GM13976 (cell line): ENCODE measurements at regions not wholly inside any gene's neighbourhood (a gene's known extent, or its start where the extent isn't known, plus 50 kb on each side); places are given as distances from the start of the nearest gene placed in this dataset.

Experiments
- DNase-seq: peaks from one replicate; pipeline ENCODE4 v3.0.0; 2012; ENCODE audit warnings: low spot score
- in situ Hi-C: fragments of 300-500 bp; cut with MboI; formaldehyde crosslinking; loops from one replicate; pipeline ENCODE4 v1.12.0; 2022; ENCODE audit warnings: low sequenced_read_pairs, mixed read lengths, inconsistent platforms; ENCODE audit not compliant: unreplicated experiment
- TF ChIP-seq, protein P1 (sequence below): IDR thresholded peaks from 2 replicates; pipeline ENCODE4 v1.5.1; 2012; ENCODE audit warnings: borderline replicate concordance, mild to moderate bottlenecking; ENCODE audit not compliant: insufficient read depth; ENCODE audit errors: extremely low read depth, missing control alignments, control extremely low read depth

DNA sequence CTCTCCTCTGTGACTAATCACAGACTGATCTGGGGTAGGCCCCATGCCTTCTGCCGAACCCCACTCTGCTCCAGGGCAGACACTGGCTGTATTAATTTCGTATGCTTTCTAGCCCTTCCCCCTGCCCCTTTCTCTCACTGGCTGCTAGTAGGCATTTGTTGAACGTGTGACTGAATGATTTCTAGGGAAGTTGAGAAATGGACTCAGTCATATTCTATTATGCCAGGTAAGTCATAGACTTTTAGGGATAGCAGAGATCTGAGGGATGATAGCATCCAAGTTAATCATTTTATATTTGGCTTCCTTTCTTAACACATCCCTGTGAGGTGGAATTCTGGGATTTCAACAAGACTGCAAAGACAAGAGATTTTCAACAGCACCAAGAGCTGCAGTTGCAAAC lies 166.4 kb downstream of the FGF9 start:
- TF ChIP-seq, protein P1, sequence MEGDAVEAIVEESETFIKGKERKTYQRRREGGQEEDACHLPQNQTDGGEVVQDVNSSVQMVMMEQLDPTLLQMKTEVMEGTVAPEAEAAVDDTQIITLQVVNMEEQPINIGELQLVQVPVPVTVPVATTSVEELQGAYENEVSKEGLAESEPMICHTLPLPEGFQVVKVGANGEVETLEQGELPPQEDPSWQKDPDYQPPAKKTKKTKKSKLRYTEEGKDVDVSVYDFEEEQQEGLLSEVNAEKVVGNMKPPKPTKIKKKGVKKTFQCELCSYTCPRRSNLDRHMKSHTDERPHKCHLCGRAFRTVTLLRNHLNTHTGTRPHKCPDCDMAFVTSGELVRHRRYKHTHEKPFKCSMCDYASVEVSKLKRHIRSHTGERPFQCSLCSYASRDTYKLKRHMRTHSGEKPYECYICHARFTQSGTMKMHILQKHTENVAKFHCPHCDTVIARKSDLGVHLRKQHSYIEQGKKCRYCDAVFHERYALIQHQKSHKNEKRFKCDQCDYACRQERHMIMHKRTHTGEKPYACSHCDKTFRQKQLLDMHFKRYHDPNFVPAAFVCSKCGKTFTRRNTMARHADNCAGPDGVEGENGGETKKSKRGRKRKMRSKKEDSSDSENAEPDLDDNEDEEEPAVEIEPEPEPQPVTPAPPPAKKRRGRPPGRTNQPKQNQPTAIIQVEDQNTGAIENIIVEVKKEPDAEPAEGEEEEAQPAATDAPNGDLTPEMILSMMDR, result no peak
- in situ Hi-C loops, result no loop called here

DNA sequence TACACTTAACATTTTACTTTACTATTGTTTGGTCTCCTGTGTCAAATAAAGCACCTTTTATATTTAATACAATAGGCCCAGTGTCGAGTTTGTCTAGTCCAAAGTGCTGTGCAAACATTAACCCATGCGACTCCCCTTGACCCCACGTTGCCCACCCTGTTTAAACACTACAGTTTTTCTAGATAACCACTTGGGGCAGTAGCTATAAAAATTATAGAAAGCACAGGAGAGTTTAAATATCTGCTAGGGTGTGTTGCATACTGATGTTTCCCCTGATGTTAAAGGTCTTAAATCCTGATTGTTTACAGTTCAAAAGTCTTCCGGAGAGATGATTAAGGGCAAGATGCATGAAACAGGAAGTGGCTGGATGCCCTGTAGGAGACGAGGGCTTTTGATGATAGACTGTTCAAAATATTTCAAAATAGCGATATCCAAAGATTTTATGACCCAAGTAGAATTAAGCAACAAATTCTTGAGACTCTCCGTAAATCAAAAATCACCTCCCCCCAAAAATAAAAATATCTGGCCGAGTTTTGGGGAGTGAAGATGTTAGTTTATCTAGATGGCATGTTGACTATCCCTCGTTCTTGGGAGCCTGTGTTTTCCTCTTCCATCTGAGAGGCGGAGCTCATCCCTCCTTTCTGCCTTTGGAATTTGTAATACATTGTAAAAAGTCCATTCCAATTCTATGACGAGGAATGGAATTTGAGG lies 167.1 kb downstream of the FGF9 start:
- in situ Hi-C loops, result no loop called here
- TF ChIP-seq, protein P1, result no peak
- no peak for DNase-seq

More for the DNA sequence above, 166.4 kb downstream of the FGF9 start:
- DNase-seq, result no peak

DNA sequence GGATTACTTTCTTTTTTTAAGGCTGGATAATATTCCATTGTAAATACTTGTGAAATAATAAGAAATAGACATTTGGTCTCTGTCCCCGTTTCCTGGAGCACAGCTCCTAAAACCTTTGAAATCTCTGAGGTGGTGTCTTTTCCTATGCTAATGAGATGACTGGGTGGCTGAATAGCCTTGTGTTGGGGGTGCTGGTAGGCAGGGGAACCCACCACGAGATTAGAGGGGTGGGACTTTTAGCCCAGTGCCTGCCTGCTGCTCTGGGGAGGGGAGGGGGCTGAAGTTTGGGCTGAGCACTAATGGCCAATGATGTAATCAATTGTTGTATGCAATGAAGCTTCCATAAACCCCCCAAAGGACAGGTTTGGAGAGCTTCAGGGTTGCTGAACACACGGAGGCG lies 175.7 kb downstream of the FGF9 start:
- TF ChIP-seq, protein P1, result no peak
- in situ Hi-C loops, result no loop called here
- no peak for DNase-seq

DNA sequence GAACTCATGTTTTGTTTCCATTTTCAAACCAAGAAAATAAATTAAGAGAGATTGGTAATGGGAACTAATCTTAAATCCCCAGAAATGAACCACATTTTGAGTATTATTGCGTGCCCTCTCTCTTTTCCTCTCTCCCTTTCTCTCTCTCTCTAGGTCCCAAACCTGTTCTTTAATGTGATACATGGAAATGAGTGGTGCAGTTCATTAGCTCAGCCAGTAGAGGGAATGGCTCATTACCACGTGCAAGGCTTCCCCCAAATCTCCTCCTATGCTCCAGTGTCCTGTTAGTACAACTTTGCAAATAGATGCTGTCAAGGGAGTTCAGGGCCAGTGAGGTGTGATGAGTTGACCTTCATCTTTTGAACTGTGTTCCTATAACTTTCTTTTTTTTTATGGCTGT lies 178.4 kb downstream of the FGF9 start:
- peak; percentile 50 for DNase-seq
- in situ Hi-C loops, result no loop called here
- TF ChIP-seq, protein P1, result peak; percentile 37

GRCh38 chr13:21850013-21851006 lies 179.4 kb downstream of the FGF9 start:
- DNase-seq, result no peak
- TF ChIP-seq, protein P1, result no peak
- in situ Hi-C loops, result no loop called here

DNA sequence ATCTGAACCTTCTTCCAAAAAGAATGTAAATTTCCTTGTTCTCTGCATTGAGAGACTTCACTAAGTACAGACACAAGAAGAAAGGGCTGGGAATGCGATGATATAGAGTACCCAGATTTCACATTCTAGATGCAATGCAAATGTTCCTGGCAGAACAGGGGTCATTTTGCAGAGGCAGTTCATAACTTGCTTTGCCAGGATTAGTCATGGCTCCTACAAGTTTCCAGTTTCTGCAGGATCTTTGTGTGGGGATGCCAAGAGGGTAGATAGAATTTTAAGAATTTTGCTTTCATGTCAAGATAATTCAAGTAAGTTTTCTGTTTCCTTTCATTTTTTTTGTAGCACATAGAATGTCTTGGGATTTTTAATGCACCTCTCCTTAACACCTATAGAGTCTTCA lies 181.2 kb downstream of the FGF9 start:
- in situ Hi-C loops, result no loop called here
- no peak for DNase-seq
- TF ChIP-seq, protein P1, result no peak
